ENCODE measurements at regions not wholly inside any gene's neighbourhood (a gene's known extent, or its start where the extent isn't known, plus 50 kb on each side); places are given as distances from the start of the nearest gene placed in this dataset.

DNA sequence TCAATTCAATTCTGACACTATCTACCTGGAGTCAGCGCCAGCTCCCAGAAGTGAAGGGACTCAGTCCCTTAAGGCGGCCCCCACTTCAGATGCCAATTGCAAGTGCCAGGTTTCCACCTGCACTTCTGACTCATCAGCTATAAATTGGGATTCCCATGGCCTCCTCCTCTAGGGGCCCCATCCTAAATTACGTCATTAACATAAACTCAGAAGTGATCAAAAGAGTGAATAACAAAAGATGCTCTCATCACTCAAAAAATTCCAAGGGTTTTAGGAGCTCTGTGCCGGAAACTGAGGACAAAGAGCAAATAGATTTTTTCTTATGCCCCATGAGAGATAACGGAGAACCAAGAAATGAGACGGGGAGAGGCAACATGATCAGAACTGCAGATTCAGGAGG is 148.6 kb upstream of the IRX6 start:
- no TSS peak for BruUV-seq (replicated peaks)
- Histone ChIP-seq H3K27me3 (ENCODE audit: control insufficient read depth, insufficient read depth, low read length) (no peaks in the 10 kb centered on the region), H2AK5ac (ENCODE audit: low read depth, low read length) (no peak overlapping the region), H2AFZ (replicated peaks; ENCODE audit: low read length, poor library complexity) (no peak overlapping the region), H4K8ac (ENCODE audit: low read depth in 2 of 2, low read length in 2 of 2) (no peak overlapping the region), H3K18ac (ENCODE audit: low read depth, low read length) (no peak overlapping the region), H3K4me1 (ENCODE audit: control insufficient read depth, insufficient read depth, low read length) (no peaks in the 10 kb centered on the region), H4K5ac (ENCODE audit: low read depth, low read length) (no peak overlapping the region), H3K14ac (replicated peaks; ENCODE audit: low read depth, low read length) (no peak overlapping the region), H3K36me3 (ENCODE audit: control insufficient read depth, insufficient read depth, low read length) (no peaks in the 10 kb centered on the region), H3K27ac (ENCODE audit: insufficient read depth, low read length) (no peak overlapping the region), H3K4me3 (ENCODE audit: insufficient read depth, low read depth, low read length) (no peak overlapping the region), H2AK9ac (replicated peaks; ENCODE audit: low read depth, low read length, poor library complexity) (no peak overlapping the region), H2BK20ac (ENCODE audit: low read depth, low read length) (no peak overlapping the region), H3K9me3 (ENCODE audit: control insufficient read depth, insufficient read depth, low read length) (peaks cover 18% of the 10 kb centered on the region; the same call in 1 of the 2 replicates), H3K56ac (ENCODE audit: extremely low read depth, insufficient read depth, low read length) (no peak overlapping the region), H3K23ac (ENCODE audit: low read depth, low read length) (no peak overlapping the region), H4K91ac (ENCODE audit: insufficient read depth, low read depth, low read length) (no peak overlapping the region), H3K9ac (ENCODE audit: low read depth, low read length) (no peak overlapping the region), H3K79me1 (ENCODE audit: low read depth in 1 of 2, low read length in 2 of 2) (no peaks in the 10 kb centered on the region), H3K4me2 (ENCODE audit: low read depth, low read length) (no peak overlapping the region), H3K4ac (ENCODE audit: low read depth, low read length) (no peak overlapping the region), H4K20me1 (ENCODE audit: insufficient read depth, low read length) (no peaks in the 10 kb centered on the region), H2BK15ac (ENCODE audit: low read depth, low read length) (no peak overlapping the region), H2BK120ac (ENCODE audit: low read depth, low read length) (no peak overlapping the region), H3K9me1 (ENCODE audit: insufficient read depth, low read length) (no peaks in the 10 kb centered on the region), H2BK5ac (ENCODE audit: low read depth, low read length, poor library complexity, severe bottlenecking) (no peak overlapping the region)
- in situ Hi-C loops (cut with MboI; ENCODE audit: low sequenced_read_pairs), result no loop called here
- no peak for TF ChIP-seq RCOR1 (IDR thresholded peaks at IDR 0.05; ENCODE audit: insufficient replicate concordance, low read length)
- ChIA-PET POLR2A (ENCODE audit: unreplicated experiment) (no interaction called here), CTCF (no interaction called here)
- intact Hi-C loops (cut with micrococcal nuclease), result no loop called here
- ATAC-seq (ENCODE audit: low read depth), result no peak
- dilution Hi-C loops (cut with HindIII; ENCODE audit: low sequenced_read_pairs, unreplicated experiment), result no loop called here
- WGBS, 2 experiments (ENCODE audit: extremely low coverage in 2 of 2, insufficient read length in 1 of 2), result no CpG with 5 or more reads among the region's 6 CpGs
- DNase-seq, result no peak

Measured in IMR-90 (cell line).